ENCODE measurements at regions not wholly inside any gene's neighbourhood (a gene's known extent, or its start where the extent isn't known, plus 50 kb on each side); places are given as distances from the start of the nearest gene placed in this dataset.
"Not testable (repeated sequence)": the region's sequence is repeated elsewhere in the genome, so short reads cannot be mapped to it uniquely, and the experiment has no call there.

DNA sequence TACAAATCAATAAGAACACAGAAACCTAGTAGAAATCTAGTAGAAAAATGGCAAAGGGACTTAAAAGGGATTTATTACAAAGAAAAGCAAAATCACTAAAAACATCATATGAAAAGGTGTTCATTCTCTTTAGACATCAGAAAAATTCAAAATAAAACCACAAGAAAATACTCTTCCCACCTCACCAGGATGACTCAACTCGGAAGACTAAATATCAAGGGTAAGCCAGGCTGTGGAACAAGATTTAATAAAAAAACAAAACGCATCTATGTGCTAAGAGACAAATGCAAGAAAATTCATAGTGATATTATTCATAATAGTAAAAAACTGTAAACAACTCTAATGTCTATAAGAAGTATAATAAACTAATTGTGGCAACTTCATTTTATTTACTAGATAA is 181.6 kb upstream of the GHR start:
- no peak for DNase-seq (ENCODE audit: low read depth)

DNA sequence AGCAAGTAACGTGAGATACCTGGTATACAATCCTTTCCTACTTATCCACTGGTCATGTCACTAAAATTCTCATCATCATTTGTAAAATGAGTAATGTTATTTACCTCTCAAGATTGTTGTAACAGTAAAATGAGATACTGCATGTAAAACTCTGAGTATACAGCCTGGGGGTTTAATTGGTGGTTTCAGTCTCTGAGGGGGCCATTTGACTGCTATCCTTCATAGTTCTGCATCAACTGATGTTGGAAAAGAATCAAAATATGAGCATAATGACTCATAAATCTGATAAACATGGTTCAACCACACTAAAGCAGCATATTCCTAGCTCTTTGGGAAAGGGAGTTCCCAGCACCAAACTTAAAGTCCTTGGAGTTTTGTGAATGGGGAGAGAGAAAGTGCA is 181.0 kb upstream of the GHR start:
- DNase-seq (ENCODE audit: low read depth) = no peak

DNA sequence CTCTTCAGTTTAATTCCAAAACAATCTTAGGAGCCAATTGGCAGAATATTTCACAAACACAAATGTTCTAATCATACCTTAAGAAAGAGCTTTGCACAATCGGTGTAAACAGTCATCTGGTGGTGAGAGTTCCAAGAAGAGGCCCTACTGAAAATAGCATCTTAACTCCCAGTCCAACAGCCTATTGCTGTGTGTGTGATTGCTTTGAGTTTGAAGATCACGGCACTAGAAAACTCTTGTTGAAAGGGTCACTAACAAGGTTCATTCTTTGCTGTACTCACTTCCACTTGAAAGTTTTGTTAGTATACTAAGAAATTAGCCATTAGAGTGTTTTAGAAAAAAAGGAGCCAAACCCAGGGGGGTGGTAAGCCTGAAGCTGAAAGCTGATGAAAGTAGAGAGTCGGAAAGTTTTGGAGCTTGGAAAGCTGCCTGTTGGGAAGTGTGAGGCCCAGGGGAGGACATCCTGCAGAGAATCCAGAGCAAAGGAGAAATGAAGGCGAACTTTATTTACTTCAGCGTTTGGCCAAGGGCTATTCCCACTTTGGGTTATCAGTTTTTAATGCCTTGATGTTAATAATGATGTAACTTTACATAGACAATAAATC is 180.3 kb upstream of the GHR start:
- DNase-seq (ENCODE audit: low read depth) = no peak

DNA sequence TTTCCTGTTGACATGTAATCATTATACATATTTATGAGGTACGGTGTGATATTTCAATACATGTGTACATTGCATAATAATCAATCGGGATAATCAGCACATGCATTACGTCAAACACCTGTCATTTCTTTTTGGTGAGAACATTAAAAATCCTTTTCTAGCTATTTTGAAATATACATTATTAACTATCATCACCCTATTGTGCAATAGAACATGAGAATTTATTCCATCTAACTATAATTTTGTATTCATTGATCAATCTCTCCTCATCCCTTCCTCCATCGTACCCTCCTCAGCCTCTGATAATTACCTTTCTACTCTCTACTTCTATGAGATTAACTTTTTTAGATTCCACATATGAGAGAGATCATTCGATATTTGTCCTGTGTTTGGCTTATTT is 170.9 kb upstream of the GHR start:
- DNase-seq (ENCODE audit: low read depth) = no peak

DNA sequence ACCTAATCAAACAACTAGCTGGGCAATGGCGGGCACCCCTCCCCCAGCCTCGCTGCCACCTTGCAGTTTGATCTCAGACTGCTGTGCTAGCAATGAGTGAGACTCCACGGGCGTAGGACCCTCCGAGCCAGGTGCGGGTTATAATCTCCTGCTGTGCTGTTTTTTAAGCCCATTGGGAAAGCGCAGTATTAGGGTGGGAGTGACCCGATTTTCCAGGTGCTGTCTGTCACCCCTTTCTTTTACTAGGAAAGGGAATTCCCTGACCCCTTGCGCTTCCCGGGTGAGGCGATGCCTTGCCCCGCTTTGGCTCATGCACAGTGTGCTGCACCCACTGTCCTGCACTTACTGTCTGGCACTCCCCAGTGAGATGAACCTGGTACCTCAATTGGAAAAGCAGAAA is 163.3 kb upstream of the GHR start:
- not testable (repeated sequence) for DNase-seq (ENCODE audit: low read depth)

DNA sequence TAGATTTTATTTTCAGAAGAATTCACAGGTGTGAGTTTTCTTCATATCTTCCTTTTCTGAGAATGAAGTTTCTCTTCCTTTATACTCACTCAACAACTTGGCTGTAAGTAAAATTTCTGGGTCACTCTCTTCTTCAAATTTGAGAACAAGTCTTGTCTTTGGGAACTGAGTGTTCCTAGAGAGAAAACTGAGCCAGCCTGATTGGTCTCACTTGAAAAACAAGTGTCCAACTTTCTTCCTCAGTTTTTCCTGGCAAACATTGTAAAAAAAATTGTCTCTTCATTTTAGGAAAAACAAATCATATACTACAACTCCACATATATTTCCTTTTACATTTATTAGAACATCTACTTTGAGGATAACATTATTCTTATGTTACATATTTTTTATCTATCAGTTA is 156.1 kb upstream of the GHR start:
- no peak for DNase-seq (ENCODE audit: low read depth)

DNA sequence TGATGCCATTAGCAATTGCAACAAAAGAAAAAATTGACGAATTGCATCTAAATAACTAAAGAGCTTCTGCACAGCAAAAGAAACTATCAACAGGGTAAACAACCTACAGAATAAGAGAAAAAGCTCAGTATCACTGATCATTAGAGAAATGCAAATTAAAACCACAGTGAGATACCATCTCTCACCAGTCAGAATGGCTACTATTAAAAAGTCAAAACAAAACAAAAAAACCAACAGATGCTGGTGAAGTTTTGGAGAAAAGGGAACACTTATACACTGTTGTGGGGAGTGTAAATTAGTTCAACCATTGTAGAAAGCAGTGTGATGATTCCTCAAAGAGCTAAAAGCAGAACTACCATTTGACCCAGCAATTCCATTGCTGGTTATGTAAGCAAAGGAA is 155.1 kb upstream of the GHR start:
- not testable (repeated sequence) for DNase-seq (ENCODE audit: low read depth)

DNA sequence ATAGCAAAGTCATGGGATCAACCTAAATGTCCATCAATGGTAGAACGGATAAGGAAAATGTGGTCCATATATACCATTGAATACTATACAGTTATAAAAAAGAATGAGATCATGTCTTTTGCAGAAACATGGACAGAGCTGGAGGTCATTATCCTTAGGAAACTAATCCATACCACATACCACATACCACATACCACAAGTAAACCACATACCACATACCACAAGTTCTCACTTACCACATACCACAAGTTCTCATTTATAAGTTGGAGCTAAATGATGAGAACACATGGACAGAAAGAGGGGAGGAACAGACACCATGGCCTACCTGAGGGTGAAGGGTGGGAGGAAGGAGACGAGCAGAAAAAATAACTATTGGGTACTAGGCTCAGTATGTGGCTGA is 154.6 kb upstream of the GHR start:
- DNase-seq (ENCODE audit: low read depth) = peak; percentile 33

DNA sequence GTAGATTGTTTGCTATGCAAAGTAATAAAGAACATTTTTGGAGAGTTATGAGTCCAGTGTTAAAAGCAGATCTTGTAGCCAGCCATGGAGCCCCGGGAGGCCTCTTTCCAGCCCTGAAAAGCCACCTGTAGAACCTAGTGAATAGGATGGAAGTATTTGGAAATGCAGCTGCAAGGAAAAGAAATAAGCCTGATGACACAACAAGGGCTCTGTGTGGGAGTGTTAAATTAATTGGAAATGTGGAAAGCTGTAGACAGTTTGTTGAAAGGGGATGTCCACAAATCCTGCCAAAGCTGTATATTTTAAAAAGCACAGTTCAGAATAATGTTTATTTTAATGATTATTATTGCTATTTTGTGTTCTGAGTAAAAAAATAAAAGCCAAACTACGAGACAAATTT is 152.5 kb upstream of the GHR start:
- DNase-seq (ENCODE audit: low read depth) = no peak

DNA sequence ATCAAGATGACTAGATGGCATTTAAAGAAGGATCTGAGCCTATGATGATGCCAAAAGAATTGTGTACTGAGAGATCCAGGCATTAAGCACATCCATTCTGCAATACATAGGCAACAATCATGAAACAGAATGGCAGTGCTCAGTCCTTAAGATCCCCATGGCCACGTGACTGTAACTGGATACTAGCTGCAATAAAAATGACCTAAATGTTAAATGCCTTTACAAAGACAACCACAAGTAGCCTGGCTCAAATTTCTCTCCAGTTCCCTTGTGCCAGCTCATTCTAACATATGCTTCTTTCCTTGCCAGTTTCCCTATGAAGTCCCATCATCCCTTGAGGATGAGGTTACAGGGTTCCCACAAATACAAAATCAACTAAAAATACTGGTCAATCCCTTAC is 148.3 kb upstream of the GHR start:
- no peak for DNase-seq (ENCODE audit: low read depth)

DNA sequence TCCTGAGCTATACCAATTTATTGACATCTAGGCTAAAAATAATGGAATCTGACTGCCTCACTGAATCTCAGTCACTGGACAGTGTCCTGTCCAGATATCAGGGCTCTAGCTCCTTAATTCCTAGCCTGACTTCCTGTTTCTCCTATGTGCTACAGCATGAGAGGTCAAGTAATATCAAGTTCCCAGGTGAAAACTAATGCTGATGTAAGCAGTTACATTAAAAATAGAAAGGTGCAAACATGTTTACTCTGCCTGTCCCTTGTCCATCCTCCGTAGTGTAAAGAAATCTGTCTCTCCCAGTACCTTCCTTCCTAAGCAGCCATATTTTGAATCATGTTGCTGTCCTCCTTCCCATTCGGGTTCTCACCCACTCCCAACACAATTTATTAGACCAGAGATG is 145.9 kb upstream of the GHR start:
- DNase-seq (ENCODE audit: low read depth) = no peak

DNA sequence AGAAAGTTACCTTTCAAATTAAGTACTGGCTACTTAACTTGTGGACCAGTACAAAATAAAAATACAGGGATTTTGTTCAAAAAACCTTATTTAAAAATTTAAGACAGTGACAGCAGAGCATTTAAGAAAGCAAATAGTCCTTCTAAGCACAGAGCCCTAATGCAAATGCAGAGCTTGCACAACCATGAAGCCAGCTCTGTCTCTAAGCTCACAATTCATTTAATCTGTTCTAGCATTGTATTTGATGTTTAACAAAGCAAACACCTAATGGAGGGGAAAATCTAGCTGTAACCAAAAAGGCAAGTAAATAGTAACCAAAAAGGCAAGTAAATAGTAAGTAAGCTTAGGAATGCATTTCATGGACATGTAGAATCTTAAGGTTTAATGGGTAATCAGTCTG is 138.7 kb upstream of the GHR start:
- no peak for DNase-seq (ENCODE audit: low read depth)

DNA sequence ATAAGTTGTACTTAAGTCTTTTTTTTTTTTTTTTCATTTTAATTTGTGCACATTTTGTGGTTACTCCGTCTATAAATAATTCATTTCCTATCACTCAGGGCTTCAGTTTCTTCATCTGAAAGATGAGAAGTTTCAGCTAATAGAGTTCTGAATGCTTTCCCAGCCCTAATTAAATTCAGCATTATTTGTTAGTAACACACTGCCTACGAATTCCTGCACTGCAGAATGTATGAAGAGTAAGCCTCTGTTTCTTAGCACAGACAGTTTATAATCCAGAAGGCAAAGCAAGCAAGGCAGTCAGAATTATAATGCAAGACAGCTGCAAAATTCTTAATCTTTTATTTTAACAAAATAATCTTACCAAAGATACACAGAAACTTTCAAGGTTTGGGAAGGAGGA is 138.0 kb upstream of the GHR start:
- DNase-seq (ENCODE audit: low read depth) = no peak

DNA sequence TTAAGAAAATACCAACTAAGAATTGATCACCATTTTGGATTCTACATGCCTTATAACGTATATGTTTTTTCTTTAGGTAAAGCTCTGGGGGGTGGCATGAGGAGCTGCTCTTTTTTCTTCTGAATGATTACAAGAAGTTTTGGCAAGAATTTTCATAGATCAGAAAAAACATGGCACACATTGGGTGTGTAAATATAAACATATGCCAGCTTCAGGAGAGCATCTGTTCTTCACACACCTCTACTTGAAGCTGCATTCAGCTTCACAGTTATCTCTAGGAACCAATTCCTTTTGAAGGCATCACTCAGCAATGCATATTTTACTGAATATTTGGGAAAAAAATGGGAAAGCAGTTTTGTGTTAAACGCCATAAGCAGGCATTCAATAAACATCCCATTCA is 122.7 kb upstream of the GHR start:
- no peak for DNase-seq (ENCODE audit: low read depth)

DNA sequence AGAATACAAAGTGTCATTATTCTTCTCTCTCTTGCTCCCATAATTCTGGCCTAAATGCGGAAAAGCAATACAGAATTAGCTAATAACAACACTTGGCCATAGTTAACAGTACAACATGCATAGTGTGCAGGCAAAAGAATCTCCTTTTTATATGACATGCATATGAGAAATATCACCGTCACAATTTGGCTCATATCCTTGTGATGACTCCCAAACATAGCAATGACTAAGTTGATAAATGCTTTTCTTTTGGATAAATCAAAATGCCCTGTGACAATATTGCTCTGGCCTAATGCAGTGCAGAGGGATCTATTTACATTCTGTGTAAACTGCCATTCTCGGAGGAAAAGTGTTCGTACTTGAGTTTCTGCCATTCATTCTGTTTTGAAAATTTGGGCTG is 121.9 kb upstream of the GHR start:
- no peak for DNase-seq (ENCODE audit: low read depth)

DNA sequence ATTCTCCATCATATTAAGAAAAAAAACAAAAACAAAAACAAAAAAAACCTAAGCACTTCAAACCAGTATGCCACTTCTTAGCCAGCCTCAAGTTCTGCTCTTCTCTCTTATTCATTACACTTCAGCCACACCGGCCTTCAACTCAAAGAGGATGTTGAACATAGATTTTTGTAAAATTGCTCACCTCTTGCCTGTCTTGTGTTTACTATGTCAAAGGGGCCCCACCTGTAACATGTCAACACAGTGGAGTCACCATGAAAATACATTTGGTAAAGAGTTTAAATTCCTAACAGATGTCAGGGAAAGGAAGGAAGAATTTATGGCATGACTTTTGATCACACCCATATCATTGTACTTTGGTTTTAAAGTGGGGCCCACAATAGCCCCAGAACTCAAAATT is 121.1 kb upstream of the GHR start:
- DNase-seq (ENCODE audit: low read depth) = no peak

DNA sequence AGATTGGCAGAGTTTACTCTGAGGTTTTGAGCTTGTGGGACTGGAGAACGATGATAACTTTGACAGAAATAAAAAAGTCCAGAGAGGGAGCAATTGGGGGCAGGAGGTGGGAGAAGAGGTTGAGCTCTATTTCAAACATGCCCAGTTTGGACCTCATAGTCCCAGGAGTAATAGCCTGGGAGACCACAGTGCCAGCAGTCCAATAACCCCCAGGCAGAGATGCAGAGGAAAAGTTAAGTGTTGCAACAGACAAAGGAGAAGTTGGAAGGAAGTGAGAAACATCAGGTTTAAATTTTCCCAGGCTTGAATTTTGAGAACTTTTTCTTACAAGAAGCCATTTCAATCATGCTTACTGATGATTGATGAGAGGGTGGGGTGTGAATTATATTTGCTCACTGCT is 117.0 kb upstream of the GHR start:
- no peak for DNase-seq (ENCODE audit: low read depth)

DNA sequence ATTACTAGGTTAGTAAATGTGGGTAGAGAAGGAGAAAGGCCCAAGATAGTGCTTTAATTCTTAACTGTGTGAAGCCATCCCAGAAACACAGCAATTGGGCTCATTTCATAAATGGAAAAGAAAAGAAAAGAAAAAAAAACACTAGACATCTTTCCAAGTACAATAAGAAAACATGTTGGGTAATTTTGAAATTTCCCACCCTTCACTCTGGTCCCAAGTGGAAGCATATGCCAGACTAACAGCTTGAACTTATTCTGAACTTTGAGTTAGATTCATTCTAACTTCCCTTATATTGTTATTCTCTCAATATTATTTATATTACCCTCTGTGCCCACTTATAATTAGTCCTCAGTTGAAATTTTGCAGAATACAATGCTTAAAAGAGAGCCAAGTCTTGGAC is 113.4 kb upstream of the GHR start:
- DNase-seq (ENCODE audit: low read depth) = no peak

DNA sequence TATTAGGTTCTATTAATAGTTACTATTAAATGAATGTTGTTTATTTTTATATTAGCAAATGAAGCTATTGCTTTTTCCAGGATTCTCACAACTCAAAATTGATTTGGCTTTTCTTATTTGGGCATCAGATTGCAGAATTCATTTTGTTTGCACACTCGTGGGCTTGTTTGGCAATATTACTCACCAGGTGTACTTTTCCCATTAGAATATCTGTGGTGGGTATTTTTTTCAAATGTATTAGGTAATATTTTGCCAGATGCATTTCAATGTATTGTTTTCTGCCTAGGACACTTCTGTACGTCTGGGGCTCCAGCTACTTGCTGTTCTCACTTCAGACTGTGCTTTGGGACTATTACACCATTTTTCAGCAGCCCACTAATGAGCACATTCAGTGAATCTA is 108.0 kb upstream of the GHR start:
- no peak for DNase-seq (ENCODE audit: low read depth)

DNA sequence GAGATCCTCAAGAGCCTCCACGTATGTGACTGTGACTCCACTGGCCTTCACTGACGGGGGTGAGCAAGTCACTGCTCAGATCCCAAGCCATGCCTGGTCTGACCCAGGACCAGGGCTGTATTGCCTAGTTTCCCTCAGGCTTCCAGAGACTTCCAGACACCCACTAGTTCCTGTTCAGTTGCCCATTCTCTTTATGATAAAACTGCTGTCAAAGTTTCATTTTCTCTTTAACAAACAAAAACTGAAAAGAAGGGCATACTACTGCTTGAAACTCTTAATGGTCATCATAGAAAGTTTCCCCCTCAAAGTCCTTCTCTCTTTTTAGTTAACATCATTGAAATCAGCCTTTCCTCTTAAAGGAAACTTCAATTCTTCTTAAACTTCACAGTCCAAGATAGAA is 105.7 kb upstream of the GHR start:
- no peak for DNase-seq (ENCODE audit: low read depth)

DNA sequence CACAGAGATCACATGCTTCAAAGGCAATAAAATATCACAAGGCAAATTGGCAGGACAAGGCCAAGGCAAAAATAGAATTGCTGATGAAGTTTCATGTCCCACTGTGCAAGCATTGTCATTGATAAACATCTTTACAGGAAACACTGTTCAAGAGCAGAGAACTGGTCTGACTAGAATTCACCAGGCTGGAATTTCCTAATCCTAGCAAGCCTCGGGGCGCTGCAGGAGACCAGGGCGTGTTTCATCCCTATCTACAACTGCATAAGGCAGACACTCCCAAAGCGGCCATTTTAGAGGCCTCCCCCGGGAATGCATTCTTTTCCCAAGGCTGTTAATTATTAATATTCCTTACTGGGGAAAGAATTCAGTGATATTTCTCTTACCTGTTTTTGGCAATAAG is 103.7 kb upstream of the GHR start:
- DNase-seq (ENCODE audit: low read depth) = not testable (repeated sequence)

DNA sequence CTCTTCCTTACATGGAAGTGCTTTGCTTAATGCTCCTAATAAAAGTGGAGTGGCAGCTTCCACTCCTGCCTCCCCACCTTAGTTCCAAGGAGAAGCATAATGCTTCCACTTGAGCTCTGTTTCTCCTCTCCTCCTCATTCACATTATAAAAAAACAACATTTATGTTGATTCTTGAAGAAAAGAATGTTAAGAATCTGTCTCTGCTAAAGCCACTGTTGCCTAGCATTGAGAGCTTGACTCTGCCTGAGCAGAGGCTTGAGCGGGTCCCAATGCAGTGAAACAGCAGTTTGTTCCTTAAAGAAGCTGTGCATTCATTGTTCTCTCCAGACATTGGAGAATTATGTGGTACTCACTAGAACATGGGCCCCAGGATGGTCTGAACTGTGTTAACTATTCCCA is 101.5 kb upstream of the GHR start:
- no peak for DNase-seq (ENCODE audit: low read depth)

DNA sequence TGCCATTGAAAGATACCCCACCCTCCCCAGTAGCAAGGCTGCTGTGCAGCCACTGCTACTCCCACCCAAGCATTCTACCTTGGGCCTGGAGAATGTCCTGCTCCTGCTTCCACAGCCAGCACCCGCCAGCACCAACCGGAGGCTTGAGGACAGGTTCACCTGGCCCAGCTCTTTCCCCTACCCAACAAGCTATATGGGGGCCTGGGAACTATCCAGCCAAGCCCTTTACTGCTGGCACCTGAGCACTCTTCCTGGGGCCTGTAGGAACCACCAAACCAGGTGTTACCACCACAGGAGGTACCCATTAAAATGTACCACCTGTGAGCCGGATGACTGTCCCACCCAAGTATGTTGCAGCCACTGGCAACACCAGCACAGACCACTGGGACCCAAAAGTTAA is 86.1 kb upstream of the GHR start:
- no peak for DNase-seq (ENCODE audit: low read depth)

DNA sequence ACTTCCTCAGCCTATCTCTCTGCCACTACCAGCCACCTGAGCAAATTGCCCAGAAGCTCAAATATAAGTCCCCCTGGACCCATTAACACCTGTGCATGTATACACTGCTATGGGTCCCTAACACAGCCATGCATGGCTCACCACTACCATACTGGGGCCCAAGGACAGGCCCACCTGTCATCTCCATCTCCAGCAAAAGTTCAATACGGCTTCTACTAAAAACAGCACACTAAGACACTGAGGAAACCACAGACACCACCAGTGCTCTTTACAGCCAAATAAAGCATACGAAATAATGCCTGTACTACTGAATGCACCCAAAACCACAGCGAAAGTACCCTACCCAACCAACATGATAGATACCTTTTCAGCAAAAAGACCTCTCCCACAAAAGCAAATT is 85.6 kb upstream of the GHR start:
- no peak for DNase-seq (ENCODE audit: low read depth)

DNA sequence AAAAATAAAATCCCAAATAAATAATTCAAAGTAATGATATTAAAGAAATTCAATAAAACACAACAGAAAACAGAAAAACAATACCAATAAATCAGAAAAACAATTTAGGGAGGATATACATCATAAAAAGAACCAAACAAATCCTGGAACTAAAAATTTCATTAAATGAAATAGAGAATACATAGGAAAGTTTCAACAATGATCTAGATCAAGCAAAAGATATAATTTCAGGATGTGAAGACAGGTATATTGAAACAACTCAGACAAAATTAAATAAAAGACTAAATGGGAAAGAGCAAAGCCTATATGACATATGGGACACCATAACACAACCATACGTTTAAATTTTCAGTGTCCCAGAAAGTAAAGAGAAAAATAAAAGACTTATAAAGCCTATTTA is 85.1 kb upstream of the GHR start:
- DNase-seq (ENCODE audit: low read depth) = no peak

All from renal cortical epithelial cell (primary cell).